GM23248 (cell line): ENCODE measurements at regions not wholly inside any gene's neighbourhood (a gene's known extent, or its start where the extent isn't known, plus 50 kb on each side); places are given as distances from the start of the nearest gene placed in this dataset.

Experiments
- DNase-seq: peaks from one replicate; pipeline ENCODE4 v3.0.0-alpha.2; 2015
- H2AFZ ChIP-seq: fragments of 200-600 bp; sonication (generic); 2 replicates; pipeline ENCODE4 v1.6.1; 2016; ENCODE audit warnings: antibody characterized with exemption
- H3F3A ChIP-seq: fragments of 200-600 bp; sonication (generic); 2 replicates; pipeline ENCODE4 v1.6.1; 2016; ENCODE audit warnings: mild to moderate bottlenecking, antibody characterized with exemption, mixed run types; ENCODE audit not compliant: insufficient read depth
- H3K27ac ChIP-seq: fragments of 200-600 bp; sonication (generic); 2 replicates; pipeline ENCODE4 v1.5.1; 2016; ENCODE audit warnings: mild to moderate bottlenecking
- H3K27me3 ChIP-seq: fragments of 200-600 bp; sonication (generic); replicated peaks from 2 replicates; pipeline ENCODE4 v1.6.1; 2016; ENCODE audit warnings: mild to moderate bottlenecking; ENCODE audit not compliant: insufficient read depth
- H3K36me3 ChIP-seq: fragments of 200-600 bp; sonication (generic); 2 replicates; pipeline ENCODE4 v1.6.1; 2016; ENCODE audit warnings: low read depth, mild to moderate bottlenecking
- H3K4me1 ChIP-seq: fragments of 200-600 bp; sonication (generic); 2 replicates; pipeline ENCODE4 v1.6.1; 2016; ENCODE audit warnings: mild to moderate bottlenecking; ENCODE audit not compliant: insufficient read depth
- H3K4me2 ChIP-seq: fragments of 200-600 bp; sonication (generic); one replicate; pipeline ENCODE4 v1.6.1; 2016; ENCODE audit warnings: mild to moderate bottlenecking; ENCODE audit not compliant: unreplicated experiment
- H3K4me3 ChIP-seq: fragments of 200-600 bp; sonication (generic); 2 replicates; pipeline ENCODE4 v1.5.1; 2016; ENCODE audit warnings: mild to moderate bottlenecking
- H3K79me2 ChIP-seq: fragments of 200-600 bp; sonication (generic); 2 replicates; pipeline ENCODE4 v1.6.1; 2016; ENCODE audit warnings: mild to moderate bottlenecking; ENCODE audit not compliant: insufficient read depth
- H3K9ac ChIP-seq: fragments of 200-600 bp; sonication (generic); 2 replicates; pipeline ENCODE4 v1.6.1; 2016; ENCODE audit warnings: mild to moderate bottlenecking
- H3K9me2 ChIP-seq: fragments of 200-600 bp; sonication (generic); 2 replicates; pipeline ENCODE4 v1.6.1; 2016; ENCODE audit warnings: mixed run types, mild to moderate bottlenecking, moderate library complexity; ENCODE audit not compliant: insufficient read depth
- H3K9me3 ChIP-seq: fragments of 200-600 bp; sonication (generic); one replicate; pipeline ENCODE4 v1.6.1; 2017; ENCODE audit warnings: low read depth
- H4K20me1 ChIP-seq: fragments of 200-600 bp; sonication (generic); 2 replicates; pipeline ENCODE4 v1.6.0; 2016; ENCODE audit not compliant: insufficient read depth
- EZH2 ChIP-seq: fragments of 200-600 bp; sonication (generic); IDR thresholded peaks from 2 replicates; pipeline ENCODE4 v1.6.1; 2018; ENCODE audit warnings: antibody characterized with exemption, mild to moderate bottlenecking; ENCODE audit not compliant: insufficient read depth, poor library complexity, severe bottlenecking
- EZH2phosphoT487 ChIP-seq: fragments of 200-600 bp; sonication (generic); IDR thresholded peaks from 2 replicates; pipeline ENCODE4 v1.6.1; 2018; ENCODE audit warnings: antibody characterized with exemption, moderate library complexity, mild to moderate bottlenecking, low read depth; ENCODE audit not compliant: insufficient read depth
- WGBS, 2 experiments: methylation state at CpG; one replicate each; pipeline ENCODE4 v1.1.6; 2015 to 2017; ENCODE audit warnings: low lambda C conversion rate in 2 of 2, low coverage in 1 of 2; ENCODE audit errors: missing lambda C conversion rate in 2 of 2; 5-methylcytosine and 5-hydroxymethylcytosine counted together
- in situ Hi-C: fragments of 300-500 bp; cut with MboI; formaldehyde crosslinking; loops from 2 replicates; pipeline ENCODE4 v1.15.0; 2020

DNA sequence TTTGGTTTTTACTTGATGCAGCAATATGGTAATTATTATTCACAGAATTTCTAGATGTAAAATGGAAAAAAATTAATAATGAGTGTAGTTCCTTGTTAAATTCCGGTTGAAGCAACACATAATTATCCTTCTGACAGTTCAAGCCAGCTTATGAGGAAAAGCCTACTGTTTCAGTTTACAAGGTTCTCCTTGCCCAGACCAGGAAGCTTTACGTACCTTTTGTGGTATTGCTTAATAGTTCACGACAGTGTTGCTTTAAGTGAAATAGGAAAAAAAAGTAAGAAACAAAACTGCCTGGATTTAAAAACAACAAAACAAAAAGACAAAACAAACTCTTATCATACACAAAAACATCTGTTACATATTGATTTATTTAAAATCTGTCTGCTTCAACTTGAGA, 547.3 kb upstream of the C9orf72 start:
- no peaks in the 10 kb centered on the region for H3K79me2 ChIP-seq
- H3K4me2 ChIP-seq: no peak overlapping the region
- H3F3A ChIP-seq: no peaks in the 10 kb centered on the region
- TF ChIP-seq EZH2: no peak
- no peak overlapping the region for H3K4me3 ChIP-seq
- in situ Hi-C loops: no loop called here
- H3K27me3 ChIP-seq: no peaks in the 10 kb centered on the region
- H3K9me3 ChIP-seq: no peaks in the 10 kb centered on the region
- H3K4me1 ChIP-seq: no peaks in the 10 kb centered on the region
- WGBS, 2 experiments: 1 to 7% methylated on average over 3 of the region's 3 CpGs
- no peaks in the 10 kb centered on the region for H4K20me1 ChIP-seq
- H3K36me3 ChIP-seq: no peaks in the 10 kb centered on the region
- H2AFZ ChIP-seq: no peak overlapping the region
- H3K9ac ChIP-seq: no peak overlapping the region
- no peaks in the 10 kb centered on the region for H3K9me2 ChIP-seq
- H3K27ac ChIP-seq: no peak overlapping the region
- no peak for DNase-seq

DNA sequence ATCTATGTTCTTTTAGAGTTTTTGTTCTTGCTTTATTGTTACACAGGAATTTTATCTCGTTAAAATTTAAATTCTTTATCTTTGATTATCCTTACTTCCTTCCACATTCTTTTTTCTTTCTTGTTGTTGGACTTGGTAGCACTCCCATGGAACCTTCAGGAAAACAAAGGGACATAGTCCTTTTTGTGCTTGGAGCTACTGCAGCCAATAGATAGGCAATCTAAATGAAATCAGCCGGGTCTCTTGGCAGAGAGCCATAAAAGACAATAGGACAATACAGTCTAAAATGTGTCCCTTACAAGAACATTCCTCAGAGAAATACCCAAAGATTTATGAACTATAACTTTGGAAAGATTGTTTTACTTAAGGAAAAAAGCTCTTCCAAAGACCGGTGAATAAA, 548.1 kb upstream of the C9orf72 start:
- Histone ChIP-seq H2AFZ (no peak overlapping the region), H3K36me3 (no peaks in the 10 kb centered on the region), H3K9me3 (no peaks in the 10 kb centered on the region), H3K4me3 (no peak overlapping the region), H3K27ac (no peak overlapping the region), H3K4me1 (no peaks in the 10 kb centered on the region), H3K79me2 (no peaks in the 10 kb centered on the region), H3F3A (no peaks in the 10 kb centered on the region), H3K9me2 (no peaks in the 10 kb centered on the region), H3K9ac (no peak overlapping the region), H3K4me2 (no peak overlapping the region), H4K20me1 (no peaks in the 10 kb centered on the region), H3K27me3 (no peaks in the 10 kb centered on the region)
- TF ChIP-seq EZH2phosphoT487 (no peak), EZH2 (no peak)
- 8 to 9% methylated on average over 3 of the region's 3 CpGs for WGBS, 2 experiments
- in situ Hi-C loops: no loop called here
- no peak for DNase-seq

DNA sequence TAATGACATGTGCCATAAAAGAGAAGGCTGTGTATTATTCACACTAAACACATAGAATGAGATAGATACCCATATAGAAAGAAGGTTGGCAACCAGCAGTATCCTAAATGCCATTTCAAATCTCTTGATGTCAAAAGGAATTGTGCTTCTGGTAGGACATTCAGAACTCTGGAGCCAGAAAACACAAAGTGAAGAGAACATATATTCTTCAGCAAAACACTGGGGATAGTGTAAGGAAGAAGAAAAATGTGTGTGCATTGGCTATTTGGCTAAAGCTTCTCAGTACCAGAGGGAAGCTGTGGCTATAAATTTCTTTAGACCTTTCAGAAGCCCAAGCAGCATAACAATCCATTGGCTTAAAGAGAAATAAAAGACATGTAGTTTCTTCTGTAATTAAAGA, 551.6 kb upstream of the C9orf72 start:
- Histone ChIP-seq H4K20me1 (no peaks in the 10 kb centered on the region), H3K4me3 (no peak overlapping the region), H3K4me2 (no peak overlapping the region), H3K27ac (no peak overlapping the region), H3K9me3 (no peaks in the 10 kb centered on the region), H3K79me2 (no peaks in the 10 kb centered on the region), H3K36me3 (no peaks in the 10 kb centered on the region), H3K9me2 (no peaks in the 10 kb centered on the region), H3F3A (no peaks in the 10 kb centered on the region), H3K27me3 (no peaks in the 10 kb centered on the region), H2AFZ (no peak overlapping the region), H3K9ac (no peak overlapping the region), H3K4me1 (no peaks in the 10 kb centered on the region)
- in situ Hi-C loops: no loop called here
- no peak for DNase-seq
- TF ChIP-seq EZH2 (no peak), EZH2phosphoT487 (no peak)

DNA sequence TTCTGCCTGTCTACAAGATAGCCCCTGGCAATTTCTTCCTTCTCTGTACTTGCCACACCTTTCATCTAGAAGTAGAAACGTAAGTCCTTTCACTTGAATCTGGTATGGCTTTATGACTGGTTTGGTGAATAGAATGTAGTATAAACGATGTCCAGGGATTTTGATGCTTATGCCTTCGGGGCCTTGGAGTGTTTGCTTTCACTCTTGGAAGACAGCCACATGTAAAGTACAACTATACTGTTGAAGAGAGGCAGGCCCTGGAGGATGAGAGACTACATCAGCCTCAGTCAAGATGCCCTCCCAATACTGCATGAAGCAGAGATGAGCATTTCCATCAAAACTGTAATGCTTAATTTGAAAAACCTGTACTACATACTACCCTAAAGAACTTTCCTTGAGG, 553.8 kb upstream of the C9orf72 start:
- Histone ChIP-seq H3K27me3 (no peaks in the 10 kb centered on the region), H2AFZ (no peak overlapping the region), H3K9ac (no peak overlapping the region), H3K4me3 (no peak overlapping the region), H4K20me1 (no peaks in the 10 kb centered on the region), H3K9me2 (no peaks in the 10 kb centered on the region), H3K4me1 (no peaks in the 10 kb centered on the region), H3F3A (no peaks in the 10 kb centered on the region), H3K4me2 (no peak overlapping the region), H3K27ac (no peak overlapping the region), H3K9me3 (no peaks in the 10 kb centered on the region), H3K79me2 (no peaks in the 10 kb centered on the region), H3K36me3 (no peaks in the 10 kb centered on the region)
- in situ Hi-C loops: no loop called here
- whole genome bisulfite sequencing, 2 experiments: 5 to 10% methylated on average over 3 of the region's 3 CpGs
- no peak for DNase-seq
- TF ChIP-seq EZH2 (no peak), EZH2phosphoT487 (no peak)

DNA sequence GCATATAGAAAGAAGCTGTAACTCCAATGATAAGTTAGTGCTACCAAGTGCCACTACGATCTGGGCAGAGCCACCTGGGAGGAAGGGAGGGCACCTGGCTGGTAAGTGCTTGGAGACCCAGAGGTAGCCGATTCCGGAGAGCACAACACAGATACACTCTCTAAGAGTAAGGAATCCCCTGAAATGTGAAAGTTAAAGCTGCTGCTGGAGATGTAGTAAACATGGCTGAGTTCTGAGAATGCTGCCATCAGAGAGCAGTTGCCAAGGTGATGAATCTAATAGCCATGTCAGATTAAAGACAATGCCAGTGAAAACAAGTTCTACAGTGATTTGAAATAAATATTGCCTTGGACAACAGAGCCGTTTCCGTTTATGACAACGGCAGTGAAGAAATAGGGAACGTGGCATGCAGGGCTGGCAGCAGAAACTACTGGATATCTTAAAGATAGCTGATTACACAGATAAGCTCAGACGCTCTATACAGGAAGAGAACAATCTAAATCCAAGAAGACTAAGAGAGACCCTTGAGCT, 561.2 kb upstream of the C9orf72 start:
- no peak for DNase-seq
- no peaks in the 10 kb centered on the region for H3K9me3 ChIP-seq
- H3K4me3 ChIP-seq: no peak overlapping the region
- WGBS, 2 experiments: 43 to 47% methylated on average over 8 of the region's 8 CpGs
- H3K27ac ChIP-seq: no peak overlapping the region
- H3K4me1 ChIP-seq: no peaks in the 10 kb centered on the region
- no peak overlapping the region for H3K4me2 ChIP-seq
- no peak overlapping the region for H2AFZ ChIP-seq
- H4K20me1 ChIP-seq: no peaks in the 10 kb centered on the region
- no peaks in the 10 kb centered on the region for H3K27me3 ChIP-seq
- H3K9me2 ChIP-seq: no peaks in the 10 kb centered on the region
- no peaks in the 10 kb centered on the region for H3K79me2 ChIP-seq
- H3F3A ChIP-seq: no peaks in the 10 kb centered on the region
- in situ Hi-C loops: no loop called here
- TF ChIP-seq EZH2: no peak
- TF ChIP-seq EZH2phosphoT487: no peak
- H3K9ac ChIP-seq: no peak overlapping the region
- H3K36me3 ChIP-seq: no peaks in the 10 kb centered on the region
